Activated naive CD8-positive, alpha-beta T cell treated with anti-CD3 and anti-CD28 coated beads, Interleukin-2, amount 50 U/mL, for 24 hours (primary cell): ENCODE measurements at regions not wholly inside any gene's neighbourhood (a gene's known extent, or its start where the extent isn't known, plus 50 kb on each side); places are given as distances from the start of the nearest gene placed in this dataset.
A peak's percentile ranks its signal among the peaks of the same experiment; 100 is the strongest.
"Not testable (repeated sequence)": the region's sequence is repeated elsewhere in the genome, so short reads cannot be mapped to it uniquely, and the experiment has no call there.

ENCODE experiments used
- ATAC-seq: fragments of 150-1000 bp; cut with Tn5 transposase; one replicate; pipeline ENCODE4 v1.10.0; 2021
- DNase-seq: peaks from one replicate; pipeline ENCODE4 v3.0.0; 2021
- H3K27ac Mint-ChIP-seq: one replicate; pipeline ENCODE4 v1.8.0; 2021; ENCODE audit warnings: mild to moderate bottlenecking, mixed read lengths
- H3K27me3 Mint-ChIP-seq: one replicate; pipeline ENCODE4 v1.8.0; 2021; ENCODE audit warnings: mixed read lengths
- H3K36me3 Mint-ChIP-seq: one replicate; pipeline ENCODE4 v1.8.0; 2021; ENCODE audit warnings: low read depth, mixed read lengths
- H3K4me1 Mint-ChIP-seq: one replicate; pipeline ENCODE4 v1.8.0; 2021; ENCODE audit warnings: mixed read lengths
- H3K4me3 Mint-ChIP-seq: one replicate; pipeline ENCODE4 v1.8.0; 2021; ENCODE audit warnings: mild to moderate bottlenecking, moderate library complexity, mixed read lengths
- H3K9me3 Mint-ChIP-seq: one replicate; pipeline ENCODE4 v1.8.0; 2021; ENCODE audit warnings: mixed read lengths

DNA sequence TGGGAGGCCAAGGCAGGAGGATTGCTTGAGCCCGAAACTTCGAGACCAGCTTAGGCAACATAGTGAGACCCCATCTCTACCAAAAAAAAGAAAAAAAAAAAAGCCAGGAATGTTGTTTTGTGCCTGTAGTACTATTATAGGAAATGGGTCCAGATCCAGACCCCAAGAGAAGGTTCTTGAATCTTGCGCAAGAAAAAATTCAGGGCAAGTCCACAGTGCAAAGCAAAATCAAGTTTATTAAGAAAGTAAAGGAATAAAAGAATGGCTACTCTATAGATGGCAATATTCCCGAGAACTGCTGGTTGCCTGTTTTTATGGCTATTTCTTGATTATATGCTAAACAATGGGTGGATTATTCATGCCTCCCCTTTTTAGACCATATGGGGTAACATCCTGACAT, 51.2 kb upstream of the RDX start:
- Mint-ChIP-seq H3K9me3 (peaks cover 8% of the 10 kb centered on the region), H3K4me1 (peaks cover 76% of the 10 kb centered on the region), H3K27ac (peak overlapping the region; percentile 98), H3K4me3 (no peak overlapping the region), H3K27me3 (no peaks in the 10 kb centered on the region), H3K36me3 (peaks cover 12% of the 10 kb centered on the region)
- DNase-seq: no peak
- ATAC-seq: no peak

DNA sequence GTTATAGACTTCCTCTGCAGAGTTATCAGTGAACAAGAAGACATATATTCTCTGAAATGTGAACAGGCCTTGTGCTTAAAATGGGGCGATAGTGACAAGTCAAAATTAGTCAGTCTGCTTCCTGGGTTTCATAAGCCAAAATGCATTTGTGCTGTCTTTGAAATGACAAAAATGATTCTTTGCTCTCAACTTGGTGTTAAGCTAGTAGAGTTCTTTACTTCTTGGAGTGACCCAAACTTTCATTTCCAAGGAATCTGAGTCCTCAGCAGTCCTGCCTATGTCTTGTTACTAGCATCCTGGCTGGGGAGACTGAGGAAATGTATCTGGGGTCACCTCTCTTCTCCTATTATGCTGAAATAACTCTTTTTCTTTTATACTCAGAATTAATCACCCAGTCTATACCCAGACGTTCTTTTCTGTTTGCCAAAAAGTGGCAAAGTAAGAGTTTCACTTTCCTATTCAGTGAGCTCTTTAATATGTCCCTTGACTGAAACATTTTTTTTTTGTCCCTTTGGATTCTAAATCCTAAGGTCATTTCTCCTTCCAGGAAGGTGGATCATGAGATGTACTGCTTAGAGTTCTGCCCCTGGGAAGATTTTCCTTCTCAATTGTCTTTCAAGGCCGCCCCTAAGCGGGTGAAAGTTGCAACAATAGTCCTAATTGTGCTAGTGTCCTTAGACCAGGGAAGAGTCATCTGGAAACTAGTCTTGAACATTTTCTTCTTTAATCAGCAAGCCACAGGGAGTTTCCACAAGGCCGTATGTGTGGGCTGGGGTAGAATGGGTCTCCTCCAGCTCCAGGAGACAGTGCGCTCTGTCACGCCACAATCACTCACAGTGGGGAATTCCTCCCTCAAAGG, 53.0 kb upstream of the RDX start:
- peak overlapping the region; percentile 98 for H3K27ac Mint-ChIP-seq
- H3K27me3 Mint-ChIP-seq: no peaks in the 10 kb centered on the region
- no peaks in the 10 kb centered on the region for H3K9me3 Mint-ChIP-seq
- ATAC-seq (peak; percentile 86), DNase-seq (peak; percentile 78)
- peaks cover 4% of the 10 kb centered on the region for H3K36me3 Mint-ChIP-seq
- H3K4me3 Mint-ChIP-seq: peak overlapping the region; percentile 63
- peaks cover 65% of the 10 kb centered on the region for H3K4me1 Mint-ChIP-seq

DNA sequence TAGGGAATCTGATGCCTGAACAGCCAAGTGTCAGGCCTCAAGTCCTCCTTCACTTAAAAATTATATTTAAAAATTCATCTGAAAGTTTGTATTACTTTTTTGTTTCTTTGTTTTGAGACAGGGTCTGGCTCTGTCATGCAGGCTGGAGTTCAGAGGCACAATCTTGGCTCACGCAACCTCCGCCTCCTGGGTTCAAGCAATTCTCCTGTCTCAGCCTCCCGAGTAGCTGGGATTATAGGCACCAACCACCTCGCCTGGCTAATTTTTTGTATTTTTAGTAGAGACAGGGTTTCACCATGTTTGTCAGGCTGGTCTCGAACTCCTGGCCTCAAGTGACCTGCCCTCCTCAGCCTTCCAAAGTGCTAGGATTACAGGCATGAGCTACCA, 53.6 kb upstream of the RDX start:
- Mint-ChIP-seq H3K27ac (peak overlapping the region; percentile 98), H3K4me1 (peaks cover 64% of the 10 kb centered on the region), H3K4me3 (peak overlapping the region; percentile 63)
- not testable (repeated sequence) for H3K27me3 Mint-ChIP-seq, ATAC-seq, H3K9me3 Mint-ChIP-seq, H3K36me3 Mint-ChIP-seq, DNase-seq

DNA sequence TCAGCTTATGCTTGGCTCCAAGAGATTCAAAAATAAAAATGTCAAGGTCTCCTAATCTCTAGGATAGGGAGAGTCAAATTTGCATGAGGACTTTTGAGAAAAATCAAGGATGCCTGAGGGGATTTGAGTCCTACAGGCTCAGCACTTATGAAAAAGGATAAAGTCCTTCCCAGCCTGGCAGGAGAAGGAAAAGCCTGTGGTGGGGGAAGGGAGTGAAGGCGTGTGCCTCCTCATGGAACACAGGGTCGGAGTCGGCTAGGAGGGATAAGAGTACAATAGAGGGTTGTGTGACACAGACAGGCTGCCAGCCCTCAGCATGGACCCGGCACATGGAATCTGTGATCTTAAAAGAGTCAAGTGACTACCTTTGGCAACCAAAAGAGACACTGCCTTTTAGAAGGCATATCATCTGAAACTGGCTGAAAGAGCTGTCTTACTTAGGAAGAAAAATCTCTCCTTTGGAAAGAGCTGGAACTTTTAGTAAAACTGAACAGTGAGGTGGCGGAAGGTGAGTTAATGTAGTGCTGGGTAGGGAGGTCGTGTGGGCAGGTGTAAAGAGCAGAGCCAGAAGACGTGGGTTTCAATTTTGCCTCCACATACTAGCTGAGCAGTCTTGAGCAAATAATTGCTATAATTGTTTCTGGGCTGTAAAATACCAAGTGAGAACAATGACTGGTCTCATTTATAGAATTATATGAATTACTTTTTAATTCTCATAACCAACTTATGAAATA, 58.8 kb upstream of the RDX start:
- Mint-ChIP-seq H3K9me3 (no peaks in the 10 kb centered on the region), H3K27ac (no peak overlapping the region), H3K4me3 (no peak overlapping the region), H3K36me3 (no peaks in the 10 kb centered on the region), H3K27me3 (no peaks in the 10 kb centered on the region), H3K4me1 (peaks cover 33% of the 10 kb centered on the region)
- peak; percentile 20 for ATAC-seq
- DNase-seq: no peak

DNA sequence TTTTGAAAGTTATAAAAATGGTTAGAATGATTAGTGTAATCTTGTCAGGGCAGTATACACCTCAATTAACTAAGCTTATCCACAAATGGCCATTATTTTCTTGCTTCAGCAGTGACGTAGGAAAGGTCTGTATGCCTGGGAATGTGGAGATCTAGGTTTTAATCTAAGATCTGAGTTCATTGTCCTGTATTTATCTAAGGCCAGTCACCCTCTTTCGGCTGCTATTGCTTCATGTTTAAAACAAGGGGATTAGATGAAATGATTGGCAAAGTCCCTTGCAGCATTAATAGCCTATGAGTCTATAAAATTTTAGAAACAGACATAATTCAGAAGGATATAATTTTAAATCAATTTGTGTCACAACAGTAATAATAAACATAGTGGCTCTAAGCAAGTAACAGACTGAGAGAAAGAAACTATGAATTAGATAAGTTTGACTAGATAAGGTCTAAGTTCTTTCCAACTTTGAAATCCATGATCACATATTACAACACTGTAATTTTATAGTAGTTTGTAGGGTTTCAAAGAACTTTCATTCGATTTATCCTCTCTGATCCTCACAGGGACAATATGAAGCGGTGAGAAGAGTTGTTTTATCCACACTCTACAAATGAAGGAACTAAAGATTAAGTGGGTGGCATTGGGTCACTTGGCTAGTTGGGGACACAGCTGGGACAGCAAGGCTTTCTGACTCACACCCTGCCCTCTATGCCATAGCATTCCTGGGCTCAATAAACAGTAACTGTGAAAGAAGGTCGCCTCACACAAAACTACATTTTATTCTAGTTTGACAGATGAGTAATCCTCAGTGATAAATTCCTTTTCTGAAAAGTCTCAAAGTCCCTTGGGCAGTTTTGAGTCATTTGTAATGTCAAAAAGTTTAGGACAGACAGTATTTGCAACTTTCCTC, 60.6 kb upstream of the RDX start:
- H3K27me3 Mint-ChIP-seq: no peaks in the 10 kb centered on the region
- H3K4me1 Mint-ChIP-seq: peaks cover 23% of the 10 kb centered on the region
- peak overlapping the region; percentile 80 for H3K27ac Mint-ChIP-seq
- H3K36me3 Mint-ChIP-seq: no peaks in the 10 kb centered on the region
- no peaks in the 10 kb centered on the region for H3K9me3 Mint-ChIP-seq
- DNase-seq (no peak), ATAC-seq (peak; percentile 84)
- no peak overlapping the region for H3K4me3 Mint-ChIP-seq

DNA sequence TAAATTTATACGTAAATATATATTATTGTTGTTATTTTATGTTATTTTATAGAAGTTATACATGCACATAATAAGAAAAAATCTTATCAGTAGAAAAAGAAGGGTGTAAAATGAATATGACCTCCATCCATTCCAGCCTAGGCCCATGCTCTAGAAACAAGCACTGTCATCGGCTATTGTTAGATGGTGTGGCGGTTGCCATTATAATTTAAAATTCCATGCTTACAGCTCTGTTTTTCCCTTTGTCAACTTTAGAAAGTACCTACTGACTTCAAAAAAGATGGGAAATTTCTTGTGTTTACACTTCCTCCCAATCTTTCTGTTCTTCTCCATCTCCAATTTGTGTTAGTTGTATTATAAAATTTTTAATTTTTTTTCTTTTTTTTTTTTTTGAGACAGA, 61.9 kb upstream of the RDX start:
- ATAC-seq (no peak), DNase-seq (no peak)
- no peak overlapping the region for H3K27ac Mint-ChIP-seq
- no peaks in the 10 kb centered on the region for H3K36me3 Mint-ChIP-seq
- H3K4me3 Mint-ChIP-seq: no peak overlapping the region
- H3K27me3 Mint-ChIP-seq: no peaks in the 10 kb centered on the region
- peaks cover 29% of the 10 kb centered on the region for H3K4me1 Mint-ChIP-seq
- H3K9me3 Mint-ChIP-seq: no peaks in the 10 kb centered on the region

DNA sequence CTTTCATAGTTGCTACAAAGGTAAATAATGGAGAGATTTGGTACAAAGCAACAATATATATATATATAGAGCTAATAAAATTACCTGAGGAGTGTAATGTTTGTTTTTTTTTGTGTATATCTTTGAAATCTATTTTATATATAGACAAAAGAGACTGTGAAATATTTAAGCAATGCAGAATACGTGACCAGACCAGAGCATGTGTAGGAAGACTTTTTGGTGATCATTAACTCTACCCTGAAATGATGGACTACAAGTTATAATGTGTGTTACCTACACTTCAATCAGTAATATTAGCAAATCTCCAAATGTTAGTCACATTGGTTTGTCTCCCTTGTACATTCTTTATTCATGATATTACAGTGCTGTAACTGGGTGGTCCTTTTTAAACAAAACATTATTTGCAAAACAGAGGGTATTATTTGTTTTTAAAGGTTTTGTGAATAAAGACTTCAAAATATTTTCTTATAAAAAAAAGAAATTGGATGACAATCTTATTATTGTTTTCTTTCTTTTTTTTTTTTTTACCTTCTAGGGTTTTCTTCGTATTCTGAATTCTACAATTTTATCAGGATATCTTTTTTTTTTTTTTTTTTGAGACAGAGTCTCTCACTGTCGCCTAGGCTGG, 64.5 kb upstream of the RDX start:
- not testable (repeated sequence) for H3K9me3 Mint-ChIP-seq, H3K27me3 Mint-ChIP-seq, DNase-seq, H3K4me3 Mint-ChIP-seq, H3K27ac Mint-ChIP-seq, H3K36me3 Mint-ChIP-seq, ATAC-seq
- peaks cover 19% of the 10 kb centered on the region for H3K4me1 Mint-ChIP-seq

DNA sequence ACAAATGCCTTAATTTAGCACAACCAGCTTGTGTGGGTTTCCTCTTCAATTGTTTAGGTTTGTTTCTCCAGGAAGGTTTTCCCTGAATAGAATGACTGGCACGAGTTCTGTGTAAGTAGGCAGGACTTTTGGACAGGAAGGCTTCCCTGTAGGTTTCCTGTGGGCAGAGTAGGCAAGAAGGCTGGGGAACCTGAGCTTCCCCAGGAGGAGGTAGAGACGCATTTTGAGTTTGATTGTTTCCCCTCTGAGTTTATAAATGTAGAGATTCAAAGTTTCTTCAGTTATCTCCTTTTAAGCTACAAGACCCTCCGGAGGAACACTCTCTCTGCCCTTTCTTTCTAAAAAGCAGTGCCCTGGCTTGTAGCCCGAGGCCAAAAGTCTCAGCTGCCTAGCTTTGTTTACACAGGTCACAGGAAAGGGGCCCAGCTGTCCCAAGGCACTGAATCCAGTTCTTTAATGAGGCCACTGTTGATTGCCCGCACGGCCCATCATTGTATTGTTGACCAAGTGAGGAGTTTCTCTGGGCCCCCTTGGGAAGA, 66.6 kb upstream of the RDX start:
- Mint-ChIP-seq H3K9me3 (no peaks in the 10 kb centered on the region), H3K27ac (no peak overlapping the region), H3K4me3 (no peak overlapping the region), H3K27me3 (no peaks in the 10 kb centered on the region), H3K36me3 (no peaks in the 10 kb centered on the region), H3K4me1 (peaks cover 6% of the 10 kb centered on the region)
- no peak for DNase-seq
- no peak for ATAC-seq

DNA sequence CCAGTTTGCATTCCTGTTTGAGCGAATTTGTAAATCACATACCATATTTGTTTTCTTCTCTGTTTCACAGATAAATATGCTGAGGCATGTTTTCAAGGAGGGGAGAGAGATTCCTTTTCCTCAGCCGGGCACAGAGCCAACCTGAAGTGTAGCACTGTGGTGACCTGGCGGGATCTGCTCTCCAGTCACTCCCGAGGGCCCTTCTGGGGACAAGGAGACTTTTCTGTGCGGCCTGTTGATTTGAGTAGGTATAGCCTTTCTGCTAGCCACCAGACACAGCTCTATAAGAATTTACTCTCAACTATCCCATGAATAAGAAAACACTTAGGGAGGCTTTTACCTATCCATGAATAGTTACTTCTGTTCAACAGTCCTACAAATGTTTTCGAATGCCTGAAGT, 63.5 kb upstream of the FDX1 start:
- Mint-ChIP-seq H3K36me3 (no peaks in the 10 kb centered on the region), H3K27ac (no peak overlapping the region), H3K27me3 (no peaks in the 10 kb centered on the region), H3K4me3 (no peak overlapping the region), H3K4me1 (peaks cover 6% of the 10 kb centered on the region), H3K9me3 (no peaks in the 10 kb centered on the region)
- DNase-seq (no peak), ATAC-seq (no peak)

DNA sequence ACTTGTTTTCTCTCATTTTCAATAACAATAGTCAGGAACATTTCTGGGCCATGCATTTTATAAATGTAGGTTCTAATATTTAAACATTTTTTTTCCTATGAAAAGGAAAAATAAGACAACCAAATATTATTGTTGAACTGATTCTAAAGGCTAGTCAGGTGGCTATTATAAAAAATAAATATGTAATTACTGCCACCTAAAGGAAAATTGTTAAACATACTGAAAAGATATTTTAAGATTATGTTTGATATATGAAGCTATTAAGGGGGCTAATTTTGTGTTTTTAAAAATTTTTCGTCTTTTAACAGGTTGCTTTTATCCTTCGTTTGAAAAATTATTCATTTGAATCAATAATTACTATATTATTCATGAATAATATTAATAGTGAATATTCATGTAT, 62.2 kb upstream of the FDX1 start:
- Mint-ChIP-seq H3K4me1 (peaks cover 5% of the 10 kb centered on the region), H3K27ac (no peak overlapping the region), H3K27me3 (no peaks in the 10 kb centered on the region), H3K9me3 (no peaks in the 10 kb centered on the region), H3K36me3 (no peaks in the 10 kb centered on the region), H3K4me3 (no peak overlapping the region)
- ATAC-seq: no peak
- no peak for DNase-seq

DNA sequence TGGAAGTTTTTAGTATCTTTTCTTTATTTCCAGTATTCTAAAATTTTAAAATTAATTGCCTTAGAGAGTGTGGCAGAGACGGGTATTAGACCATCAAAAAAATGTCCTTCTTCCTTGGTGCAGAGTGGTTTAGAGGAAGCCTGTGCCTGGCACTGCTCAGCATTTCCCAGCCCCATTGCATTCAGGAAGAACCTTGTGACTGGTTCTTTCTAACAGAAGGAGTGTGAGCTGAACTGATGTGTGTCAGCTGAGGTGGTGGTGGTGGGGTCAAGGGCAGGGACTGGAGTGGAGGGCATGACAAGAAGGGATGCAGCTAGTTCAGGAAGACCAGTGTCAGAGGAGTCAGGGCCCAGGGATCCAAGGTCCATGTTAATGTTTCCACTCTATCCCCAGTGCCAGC, 58.7 kb upstream of the FDX1 start:
- ATAC-seq: no peak
- DNase-seq: no peak
- no peaks in the 10 kb centered on the region for H3K36me3 Mint-ChIP-seq
- no peak overlapping the region for H3K4me3 Mint-ChIP-seq
- peaks cover 9% of the 10 kb centered on the region for H3K4me1 Mint-ChIP-seq
- no peak overlapping the region for H3K27ac Mint-ChIP-seq
- H3K9me3 Mint-ChIP-seq: no peaks in the 10 kb centered on the region
- H3K27me3 Mint-ChIP-seq: no peaks in the 10 kb centered on the region

DNA sequence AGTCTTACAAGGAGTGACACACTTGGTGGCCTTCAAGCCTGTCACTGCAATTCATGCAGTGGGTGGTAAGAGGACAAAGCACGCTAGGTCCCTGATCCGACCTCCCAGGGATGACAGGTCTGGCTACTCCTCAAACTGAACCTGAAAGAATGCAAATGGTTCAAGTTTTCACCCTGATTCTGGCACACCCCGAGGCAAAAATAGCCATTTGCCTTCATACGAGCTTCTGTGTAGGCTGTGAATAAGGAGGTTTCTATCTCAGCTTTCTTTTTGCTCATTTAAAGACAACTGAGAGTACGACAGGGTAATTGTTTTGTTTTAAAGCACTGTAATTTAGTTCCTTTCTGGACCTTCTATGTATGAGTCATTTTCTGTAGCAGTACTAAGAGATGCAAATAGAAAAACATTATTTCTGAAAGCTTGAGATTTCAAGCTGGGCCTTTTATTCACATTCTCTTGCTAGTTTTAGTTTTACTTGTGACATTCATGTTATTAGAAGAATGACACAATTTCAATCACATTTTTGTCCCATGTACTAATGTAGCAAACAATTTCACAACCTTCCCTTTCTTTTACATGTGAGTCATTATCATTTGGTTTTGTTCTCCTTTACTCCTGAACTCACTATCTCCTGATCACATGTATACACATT, 56.6 kb upstream of the FDX1 start:
- peak; percentile 63 for ATAC-seq
- no peak for DNase-seq
- Mint-ChIP-seq H3K4me3 (no peak overlapping the region), H3K9me3 (no peaks in the 10 kb centered on the region), H3K4me1 (peaks cover 15% of the 10 kb centered on the region), H3K27me3 (peaks cover 3% of the 10 kb centered on the region), H3K27ac (peak overlapping the region; percentile 33), H3K36me3 (no peaks in the 10 kb centered on the region)

DNA sequence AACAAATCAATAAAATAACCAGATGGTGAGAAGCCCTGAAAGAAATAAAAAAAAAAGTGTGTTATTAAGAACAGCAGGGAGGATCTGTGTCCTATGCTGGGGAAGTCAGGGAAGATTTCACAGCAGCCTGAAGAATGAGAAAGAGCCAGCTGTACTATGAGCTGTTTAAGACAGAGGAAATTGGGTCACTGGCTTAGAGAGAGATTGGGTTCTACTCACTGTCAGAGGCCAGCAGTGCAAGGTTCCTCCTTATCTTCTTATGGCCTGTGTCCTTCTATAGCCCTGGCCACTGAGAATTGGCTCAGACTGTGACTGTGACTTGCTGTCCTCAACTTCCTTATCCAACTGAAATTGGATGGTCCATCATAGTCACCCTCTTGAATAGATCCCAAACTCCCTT, 54.8 kb upstream of the FDX1 start:
- Mint-ChIP-seq H3K9me3 (no peaks in the 10 kb centered on the region), H3K4me1 (peaks cover 15% of the 10 kb centered on the region), H3K27me3 (peaks cover 3% of the 10 kb centered on the region), H3K36me3 (no peaks in the 10 kb centered on the region), H3K4me3 (no peak overlapping the region), H3K27ac (no peak overlapping the region)
- DNase-seq (no peak), ATAC-seq (no peak)
